GM18507 (cell line): ENCODE measurements at regions not wholly inside any gene's neighbourhood (a gene's known extent, or its start where the extent isn't known, plus 50 kb on each side); places are given as distances from the start of the nearest gene placed in this dataset.

Experiments
- DNase-seq: peaks from one replicate; pipeline ENCODE4 v3.0.0; 2011; ENCODE audit warnings: low read depth; ENCODE audit not compliant: insufficient read length; ENCODE audit errors: extremely low spot score
- FAIRE-seq: peaks from 2 replicates; lab custom pipeline; 2011; peaks lifted over from hg19 to GRCh38; lab: Jason Lieb, UNC

- FAIRE-seq (no peak), DNase-seq (no peak)
Observed at GRCh38 chr13:104105418-104106355, 1039.5 kb upstream of the SLC10A2 start.

- DNase-seq (no peak), FAIRE-seq (no peak)
Observed at GRCh38 chr13:104099750-104100149, 1033.5 kb upstream of the SLC10A2 start.

GRCh38 chr13:104098421-104098820 is 1032.2 kb upstream of the SLC10A2 start:
- no peak for DNase-seq

GRCh38 chr13:104086759-104087158 is 1020.5 kb upstream of the SLC10A2 start:
- FAIRE-seq, result no peak
- DNase-seq, result no peak

More at GRCh38 chr13:104098421-104098820, 1032.2 kb upstream of the SLC10A2 start:
- FAIRE-seq, result no peak

GRCh38 chr13:104086210-104086609 is 1020.0 kb upstream of the SLC10A2 start:
- DNase-seq (no peak), FAIRE-seq (no peak)

- DNase-seq (no peak), FAIRE-seq (no peak)
Observed at GRCh38 chr13:104085611-104086010, 1019.4 kb upstream of the SLC10A2 start.

GRCh38 chr13:104074326-104074725 is 1008.1 kb upstream of the SLC10A2 start:
- FAIRE-seq (no peak), DNase-seq (no peak)

- no peak for FAIRE-seq
- DNase-seq, result no peak
Observed at GRCh38 chr13:104071806-104072205, 1005.6 kb upstream of the SLC10A2 start.

- FAIRE-seq, result no peak
Observed at GRCh38 chr13:104065328-104065727, 999.1 kb upstream of the SLC10A2 start.

GRCh38 chr13:104057861-104058260 is 991.6 kb upstream of the SLC10A2 start:
- no peak for FAIRE-seq
- DNase-seq, result no peak

More at GRCh38 chr13:104065328-104065727, 999.1 kb upstream of the SLC10A2 start:
- no peak for DNase-seq

- no peak for DNase-seq
- no peak for FAIRE-seq
Observed at GRCh38 chr13:104045907-104046306, 979.7 kb upstream of the SLC10A2 start.

- no peak for FAIRE-seq
- DNase-seq, result no peak
Observed at GRCh38 chr13:104043184-104043583, 977.0 kb upstream of the SLC10A2 start.

- no peak for DNase-seq
- FAIRE-seq, result no peak
Observed at GRCh38 chr13:104034891-104035290, 968.7 kb upstream of the SLC10A2 start.

- DNase-seq, result no peak
- FAIRE-seq, result no peak
Observed at GRCh38 chr13:104025303-104025702, 959.1 kb upstream of the SLC10A2 start.

- FAIRE-seq (no peak), DNase-seq (no peak)
Observed at GRCh38 chr13:104024416-104025170, 958.4 kb upstream of the SLC10A2 start.

- no peak for FAIRE-seq
- no peak for DNase-seq
Observed at GRCh38 chr13:104021806-104022397, 955.7 kb upstream of the SLC10A2 start.

- no peak for FAIRE-seq
- no peak for DNase-seq
Observed at GRCh38 chr13:104017317-104017716, 951.1 kb upstream of the SLC10A2 start.

- no peak for DNase-seq
Observed at GRCh38 chr13:104015646-104016396, 949.6 kb upstream of the SLC10A2 start.

GRCh38 chr13:104014803-104015645 is 948.8 kb upstream of the SLC10A2 start:
- no peak for FAIRE-seq
- DNase-seq, result no peak

More at GRCh38 chr13:104015646-104016396, 949.6 kb upstream of the SLC10A2 start:
- no peak for FAIRE-seq
